ENCODE measurements at regions not wholly inside any gene's neighbourhood (a gene's known extent, or its start where the extent isn't known, plus 50 kb on each side); places are given as distances from the start of the nearest gene placed in this dataset.

- ChIA-PET CTCF (no interaction called here), POLR2A (no interaction called here)
- no peaks in the 10 kb centered on the region for H3K27me3 ChIP-seq (ENCODE audit: control insufficient read depth, insufficient read depth, low read length)
- no peak for DNase-seq (ENCODE audit: low read depth, low spot score)
- TF ChIP-seq CTCF (IDR thresholded peaks at IDR 0.05; ENCODE audit: low read depth, low read length): no peak
- H3K4me3 ChIP-seq (ENCODE audit: low read depth, low read length): no peak overlapping the region
- no peak overlapping the region for H3K27ac ChIP-seq (ENCODE audit: low read depth, low read length)
- no peaks in the 10 kb centered on the region for H3K9me3 ChIP-seq (ENCODE audit: control insufficient read depth, insufficient read depth, low read length)
Measured at GRCh38 chr1:36562181-36562685, 79.5 kb upstream of the CSF3R start.

GRCh38 chr1:36561361-36561724, 78.6 kb upstream of the CSF3R start:
- no peak for TF ChIP-seq CTCF (IDR thresholded peaks at IDR 0.05; ENCODE audit: low read depth, low read length)
- CTCF ChIA-PET: no interaction called here
- no peaks in the 10 kb centered on the region for H3K9me3 ChIP-seq (ENCODE audit: control insufficient read depth, insufficient read depth, low read length)
- DNase-seq (ENCODE audit: low read depth, low spot score): no peak
- no peak overlapping the region for H3K27ac ChIP-seq (ENCODE audit: low read depth, low read length)
- no peaks in the 10 kb centered on the region for H3K27me3 ChIP-seq (ENCODE audit: control insufficient read depth, insufficient read depth, low read length)
- POLR2A ChIA-PET: no interaction called here
- no peak overlapping the region for H3K4me3 ChIP-seq (ENCODE audit: low read depth, low read length)

- no peak for TF ChIP-seq CTCF (IDR thresholded peaks at IDR 0.05; ENCODE audit: low read depth, low read length)
- Histone ChIP-seq H3K9me3 (ENCODE audit: control insufficient read depth, insufficient read depth, low read length) (no peaks in the 10 kb centered on the region), H3K27ac (ENCODE audit: low read depth, low read length) (no peak overlapping the region), H3K4me3 (ENCODE audit: low read depth, low read length) (no peak overlapping the region), H3K27me3 (ENCODE audit: control insufficient read depth, insufficient read depth, low read length) (no peaks in the 10 kb centered on the region)
- ChIA-PET POLR2A (no interaction called here), CTCF (no interaction called here)
- DNase-seq (ENCODE audit: low read depth, low spot score): no peak
Measured at GRCh38 chr1:36560621-36561360, 78.1 kb upstream of the CSF3R start.

GRCh38 chr1:36560177-36560576, 77.5 kb upstream of the CSF3R start:
- H3K4me3 ChIP-seq (ENCODE audit: low read depth, low read length): no peak overlapping the region
- no peak overlapping the region for H3K27ac ChIP-seq (ENCODE audit: low read depth, low read length)
- H3K9me3 ChIP-seq (ENCODE audit: control insufficient read depth, insufficient read depth, low read length): no peaks in the 10 kb centered on the region
- ChIA-PET CTCF (no interaction called here), POLR2A (no interaction called here)
- no peak for DNase-seq (ENCODE audit: low read depth, low spot score)
- no peak for TF ChIP-seq CTCF (IDR thresholded peaks at IDR 0.05; ENCODE audit: low read depth, low read length)
- no peaks in the 10 kb centered on the region for H3K27me3 ChIP-seq (ENCODE audit: control insufficient read depth, insufficient read depth, low read length)

GRCh38 chr1:36559061-36559460, 76.3 kb upstream of the CSF3R start:
- no peak for DNase-seq (ENCODE audit: low read depth, low spot score)
- no peaks in the 10 kb centered on the region for H3K27me3 ChIP-seq (ENCODE audit: control insufficient read depth, insufficient read depth, low read length)
- CTCF ChIA-PET: no interaction called here
- H3K27ac ChIP-seq (ENCODE audit: low read depth, low read length): no peak overlapping the region
- no peaks in the 10 kb centered on the region for H3K9me3 ChIP-seq (ENCODE audit: control insufficient read depth, insufficient read depth, low read length)
- POLR2A ChIA-PET: no interaction called here
- TF ChIP-seq CTCF (IDR thresholded peaks at IDR 0.05; ENCODE audit: low read depth, low read length): no peak
- no peak overlapping the region for H3K4me3 ChIP-seq (ENCODE audit: low read depth, low read length)

Data from AG04450 (cell line).